Adrenal gland (tissue), 9 donors: ENCODE measurements at regions not wholly inside any gene's neighbourhood (a gene's known extent, or its start where the extent isn't known, plus 50 kb on each side); places are given as distances from the start of the nearest gene placed in this dataset.

Source experiments
- DNase-seq, 7 donors: peaks; one replicate each; pipeline ENCODE4 v3.0.0-alpha.2; 2019 to 2020
- H3K27ac ChIP-seq, 5 donors: fragments of 200-600 bp; sonication (generic) in 4 of 5; 1 replicate in 3 of 5; 2 replicates in 2 of 5; pipeline versions ENCODE4 v1.5.1 to v1.8.0; 2016 to 2020; ENCODE audit warnings: mild to moderate bottlenecking in 1 of 5
- H3K27me3 ChIP-seq: fragments of 200-600 bp; 2 replicates; pipeline ENCODE4 v1.8.0; 2021
- H3K36me3 ChIP-seq, 2 donors: fragments of 200-600 bp; replicated peaks in 1 of 2; 1 replicate in 1 of 2; 2 replicates in 1 of 2; pipeline versions ENCODE4 v1.5.1 to v1.8.0; 2018 to 2022
- H3K4me1 ChIP-seq, 2 donors: fragments of 200-600 bp; replicated peaks in 1 of 2; 1 replicate in 1 of 2; 2 replicates in 1 of 2; pipeline versions ENCODE4 v1.5.1 to v1.8.0; 2018 to 2021
- H3K4me3 ChIP-seq, 4 donors: fragments of 200-600 bp; sonication (generic) in 3 of 4; one replicate each; pipeline ENCODE4 v1.5.1; 2016 to 2018
- H3K9me3 ChIP-seq, 3 donors: fragments of 200-600 bp; sonication (generic) in 1 of 3; replicated peaks in 1 of 3; 1 replicate in 2 of 3; 2 replicates in 1 of 3; pipeline versions ENCODE4 v1.5.1 to v1.8.0; 2016 to 2021
- CTCF ChIP-seq, 6 experiments: fragments of 450-650 bp in 4 of 6; fragments of 200-600 bp in 2 of 6; sonication (generic) in 1 of 6; IDR thresholded peaks; 1 replicate in 5 of 6; 2 replicates in 1 of 6; pipeline versions ENCODE4 v1.5.1 to v1.8.0; 2016 to 2021; ENCODE audit warnings: antibody characterized with exemption in 6 of 6, mild to moderate bottlenecking in 2 of 6, moderate library complexity in 1 of 6
- POLR2A ChIP-seq, 2 donors: fragments of 450-650 bp; IDR thresholded peaks; one replicate each; pipeline ENCODE4 v1.6.1; 2017; ENCODE audit warnings: antibody characterized with exemption in 2 of 2, mild to moderate bottlenecking in 2 of 2, moderate library complexity in 1 of 2
- WGBS, 4 donors: extraction: QIAGEN DNeasy Blood & Tissue Kit in 2 of 4; methylation state at CpG; one replicate each; pipeline versions ENCODE4 v1.1.5 to v1.1.7; 2013 to 2017; 5-methylcytosine and 5-hydroxymethylcytosine counted together
- intact Hi-C, 2 donors: fragments of 100-400 bp; cut with DNase I; formaldehyde crosslinking; loops; one replicate each; pipeline versions ENCODE4 v1.14.1 to v1.15.0; 2022 to 2023
- donor health status: healthy with polysubstance abuse.
- donor health status: Bipolar disorder and iron deficiency.
- donor health status: DM: yes; HTN: yes; CAD: no.
- donor health status: DM: no; HTN: no; CAD: no.
- donor health status: DM: no; HTN: no; CAD: no.

- no peaks in the 10 kb centered on the region for H3K4me1 ChIP-seq
- DNase-seq = no peak
- no peak for TF ChIP-seq POLR2A (IDR thresholded peaks at IDR 0.05)
- TF ChIP-seq CTCF (IDR thresholded peaks at IDR 0.05) = no peak
- H3K27me3 ChIP-seq = no peaks in the 10 kb centered on the region
- intact Hi-C loops = no loop called here
- no peak overlapping the region for H3K4me3 ChIP-seq
- WGBS, 4 donors = 44 to 52% (median 49%) methylated on average over 2 of the region's 2 CpGs
- no peaks in the 10 kb centered on the region for H3K9me3 ChIP-seq
- no peaks in the 10 kb centered on the region for H3K36me3 ChIP-seq
- no peak overlapping the region for H3K27ac ChIP-seq
Measured at GRCh38 chr5:66354422-66354821, 210.3 kb downstream of the SREK1 start.

- H3K36me3 ChIP-seq = no peaks in the 10 kb centered on the region
- TF ChIP-seq POLR2A (IDR thresholded peaks at IDR 0.05) (no peak), CTCF (IDR thresholded peaks at IDR 0.05) (no peak)
- intact Hi-C loops = no loop called here
- no peaks in the 10 kb centered on the region for H3K27me3 ChIP-seq
- no peak for DNase-seq
- H3K4me3 ChIP-seq = no peak overlapping the region
- H3K27ac ChIP-seq = no peak overlapping the region
- no peaks in the 10 kb centered on the region for H3K9me3 ChIP-seq
- no peaks in the 10 kb centered on the region for H3K4me1 ChIP-seq
- WGBS, 4 donors = 64 to 73% (median 68%) methylated on average over 3 of the region's 3 CpGs
Measured at GRCh38 chr5:66356011-66356565, 212.0 kb downstream of the SREK1 start.

- H3K4me3 ChIP-seq = no peak overlapping the region
- DNase-seq = no peak
- no peak overlapping the region for H3K27ac ChIP-seq
- no peaks in the 10 kb centered on the region for H3K36me3 ChIP-seq
- no peaks in the 10 kb centered on the region for H3K9me3 ChIP-seq
- TF ChIP-seq CTCF (IDR thresholded peaks at IDR 0.05) (no peak), POLR2A (IDR thresholded peaks at IDR 0.05) (no peak)
- no peaks in the 10 kb centered on the region for H3K4me1 ChIP-seq
- intact Hi-C loops = no loop called here
- H3K27me3 ChIP-seq = no peaks in the 10 kb centered on the region
- WGBS, 4 donors = 90 to 98% (median 97%) methylated on average over 3 of the region's 3 CpGs
Measured at GRCh38 chr5:66358741-66359140, 214.6 kb downstream of the SREK1 start.

GRCh38 chr5:66361070-66361469 is 217.0 kb downstream of the SREK1 start:
- no peak for TF ChIP-seq CTCF (IDR thresholded peaks at IDR 0.05)
- TF ChIP-seq POLR2A (IDR thresholded peaks at IDR 0.05) = no peak
- H3K4me1 ChIP-seq = no peaks in the 10 kb centered on the region

More at GRCh38 chr5:66361070-66361469, 217.0 kb downstream of the SREK1 start:
- no peak overlapping the region for H3K4me3 ChIP-seq
- H3K36me3 ChIP-seq = no peaks in the 10 kb centered on the region
- H3K9me3 ChIP-seq = no peaks in the 10 kb centered on the region
- no peaks in the 10 kb centered on the region for H3K27me3 ChIP-seq
- intact Hi-C loops = no loop called here
- no peak overlapping the region for H3K27ac ChIP-seq
- DNase-seq = no peak
- WGBS, 4 donors = 60 to 70% (median 64%) methylated on average over 3 of the region's 3 CpGs
